Stimulated activated CD4-positive, alpha-beta T cell treated with anti-CD3 and anti-CD28 coated beads, Interleukin-2, amount 100 ng/mL, for 24 hours (primary cell): ENCODE measurements at regions not wholly inside any gene's neighbourhood (a gene's known extent, or its start where the extent isn't known, plus 50 kb on each side); places are given as distances from the start of the nearest gene placed in this dataset.

Source experiments
- DNase-seq, 2 donors: peaks; one replicate each; pipeline ENCODE4 v3.0.0-alpha.2; 2020

GRCh38 chr1:219521325-219521724, 91.6 kb downstream of the ZC3H11B start:
- DNase-seq, result no peak

- DNase-seq, result no peak
These were observed 92.7 kb downstream of the ZC3H11B start for GRCh38 chr1:219520241-219520640.

- DNase-seq, result no peak
These were observed 94.0 kb downstream of the ZC3H11B start for GRCh38 chr1:219518907-219519248.

GRCh38 chr1:219518168-219518906, 94.6 kb downstream of the ZC3H11B start:
- DNase-seq, result no peak

- no peak for DNase-seq
These were observed 95.9 kb downstream of the ZC3H11B start for GRCh38 chr1:219517031-219517430.

- no peak for DNase-seq
These were observed 98.2 kb downstream of the ZC3H11B start for GRCh38 chr1:219514728-219515127.

- no peak for DNase-seq
These were observed 105.5 kb downstream of the ZC3H11B start for GRCh38 chr1:219507437-219507836.

GRCh38 chr1:219506936-219507335, 106.0 kb downstream of the ZC3H11B start:
- DNase-seq, result no peak

GRCh38 chr1:219506473-219506899, 106.4 kb downstream of the ZC3H11B start:
- DNase-seq, result no peak

GRCh38 chr1:219505886-219506285, 107.0 kb downstream of the ZC3H11B start:
- DNase-seq, result no peak

GRCh38 chr1:219503604-219504003, 109.3 kb downstream of the ZC3H11B start:
- no peak for DNase-seq

GRCh38 chr1:219500327-219500897, 112.5 kb downstream of the ZC3H11B start:
- DNase-seq, result no peak

GRCh38 chr1:219498666-219499065, 114.2 kb downstream of the ZC3H11B start:
- no peak for DNase-seq

GRCh38 chr1:219495737-219496408, 117.0 kb downstream of the ZC3H11B start:
- DNase-seq, result no peak

GRCh38 chr1:219492717-219493116, 120.2 kb downstream of the ZC3H11B start:
- no peak for DNase-seq

GRCh38 chr1:219490566-219490965, 122.3 kb downstream of the ZC3H11B start:
- DNase-seq, result no peak

- DNase-seq, result no peak
These were observed 123.3 kb downstream of the ZC3H11B start for GRCh38 chr1:219489636-219490035.

GRCh38 chr1:219488275-219488674, 124.6 kb downstream of the ZC3H11B start:
- DNase-seq, result no peak

GRCh38 chr1:219483530-219483929, 129.4 kb downstream of the ZC3H11B start:
- no peak for DNase-seq

GRCh38 chr1:219480011-219480410, 132.9 kb downstream of the ZC3H11B start:
- DNase-seq, result no peak

GRCh38 chr1:219478811-219479210, 134.1 kb downstream of the ZC3H11B start:
- DNase-seq, result no peak

- no peak for DNase-seq
These were observed 135.0 kb downstream of the ZC3H11B start for GRCh38 chr1:219477861-219478260.

- DNase-seq, result no peak
These were observed 136.2 kb downstream of the ZC3H11B start for GRCh38 chr1:219476716-219477115.

GRCh38 chr1:219476116-219476515, 136.8 kb downstream of the ZC3H11B start:
- DNase-seq, result no peak
